ENCODE measurements at regions not wholly inside any gene's neighbourhood (a gene's known extent, or its start where the extent isn't known, plus 50 kb on each side); places are given as distances from the start of the nearest gene placed in this dataset.

GRCh38 chr14:101467181-101467926, 93.9 kb upstream of the DIO3 start:
- DNase-seq (ENCODE audit: low read depth) = no peak

- no peak for DNase-seq (ENCODE audit: low read depth)
These were observed 91.7 kb upstream of the DIO3 start for GRCh38 chr14:101469382-101470247.

- no peak for DNase-seq (ENCODE audit: low read depth)
These were observed 91.0 kb upstream of the DIO3 start for GRCh38 chr14:101470266-101470665.

GRCh38 chr14:101471723-101472517, 89.4 kb upstream of the DIO3 start:
- no peak for DNase-seq (ENCODE audit: low read depth)

GRCh38 chr14:101472518-101472849, 88.8 kb upstream of the DIO3 start:
- no peak for DNase-seq (ENCODE audit: low read depth)

GRCh38 chr14:101473045-101473729, 88.1 kb upstream of the DIO3 start:
- no peak for DNase-seq (ENCODE audit: low read depth)

- no peak for DNase-seq (ENCODE audit: low read depth)
These were observed 87.3 kb upstream of the DIO3 start for GRCh38 chr14:101473795-101474562.

- DNase-seq (ENCODE audit: low read depth) = no peak
These were observed 86.5 kb upstream of the DIO3 start for GRCh38 chr14:101474563-101475455.

GRCh38 chr14:101475456-101476257, 85.6 kb upstream of the DIO3 start:
- DNase-seq (ENCODE audit: low read depth) = peak; percentile 79

GRCh38 chr14:101476258-101476915, 84.9 kb upstream of the DIO3 start:
- DNase-seq (ENCODE audit: low read depth) = no peak

- no peak for DNase-seq (ENCODE audit: low read depth)
These were observed 84.3 kb upstream of the DIO3 start for GRCh38 chr14:101476916-101477553.

- no peak for DNase-seq (ENCODE audit: low read depth)
These were observed 83.6 kb upstream of the DIO3 start for GRCh38 chr14:101477648-101478047.

- DNase-seq (ENCODE audit: low read depth) = no peak
These were observed 83.2 kb upstream of the DIO3 start for GRCh38 chr14:101478096-101478495.

- no peak for DNase-seq (ENCODE audit: low read depth)
These were observed 82.4 kb upstream of the DIO3 start for GRCh38 chr14:101478796-101479410.

GRCh38 chr14:101480022-101480746, 81.1 kb upstream of the DIO3 start:
- no peak for DNase-seq (ENCODE audit: low read depth)

GRCh38 chr14:101480747-101481530, 80.4 kb upstream of the DIO3 start:
- peak; percentile 74 for DNase-seq (ENCODE audit: low read depth)
